ENCODE measurements at regions not wholly inside any gene's neighbourhood (a gene's known extent, or its start where the extent isn't known, plus 50 kb on each side); places are given as distances from the start of the nearest gene placed in this dataset.

- TF ChIP-seq POLR2A (IDR thresholded peaks at IDR 0.05): no peak
- TF ChIP-seq, protein P1, sequence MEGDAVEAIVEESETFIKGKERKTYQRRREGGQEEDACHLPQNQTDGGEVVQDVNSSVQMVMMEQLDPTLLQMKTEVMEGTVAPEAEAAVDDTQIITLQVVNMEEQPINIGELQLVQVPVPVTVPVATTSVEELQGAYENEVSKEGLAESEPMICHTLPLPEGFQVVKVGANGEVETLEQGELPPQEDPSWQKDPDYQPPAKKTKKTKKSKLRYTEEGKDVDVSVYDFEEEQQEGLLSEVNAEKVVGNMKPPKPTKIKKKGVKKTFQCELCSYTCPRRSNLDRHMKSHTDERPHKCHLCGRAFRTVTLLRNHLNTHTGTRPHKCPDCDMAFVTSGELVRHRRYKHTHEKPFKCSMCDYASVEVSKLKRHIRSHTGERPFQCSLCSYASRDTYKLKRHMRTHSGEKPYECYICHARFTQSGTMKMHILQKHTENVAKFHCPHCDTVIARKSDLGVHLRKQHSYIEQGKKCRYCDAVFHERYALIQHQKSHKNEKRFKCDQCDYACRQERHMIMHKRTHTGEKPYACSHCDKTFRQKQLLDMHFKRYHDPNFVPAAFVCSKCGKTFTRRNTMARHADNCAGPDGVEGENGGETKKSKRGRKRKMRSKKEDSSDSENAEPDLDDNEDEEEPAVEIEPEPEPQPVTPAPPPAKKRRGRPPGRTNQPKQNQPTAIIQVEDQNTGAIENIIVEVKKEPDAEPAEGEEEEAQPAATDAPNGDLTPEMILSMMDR (IDR thresholded peaks at IDR 0.05): no peak
These were observed 69.5 kb upstream of the XPA start for GRCh38 chr9:97766610-97767009.

Measured in lower leg skin (tissue), 3 donors.